ENCODE measurements at regions not wholly inside any gene's neighbourhood (a gene's known extent, or its start where the extent isn't known, plus 50 kb on each side); places are given as distances from the start of the nearest gene placed in this dataset.
"Not testable (repeated sequence)": the region's sequence is repeated elsewhere in the genome, so short reads cannot be mapped to it uniquely, and the experiment has no call there.

GRCh38 chr17:21549107-21549687 is 143.1 kb upstream of the KCNJ18 start:
- H3K27me3 ChIP-seq (ENCODE audit: control insufficient read depth in 2 of 2, insufficient read depth in 2 of 2, low read length in 2 of 2) = no peaks in the 10 kb centered on the region
- H4K20me1 ChIP-seq (replicated peaks; ENCODE audit: control insufficient read depth, insufficient read depth, low read length) = no peaks in the 10 kb centered on the region
- CTCF ChIA-PET (ENCODE audit: low intra/inter-chr PET ratio) = no interaction called here
- in situ Hi-C loops (cut with MboI) (no loop called here), intact Hi-C loops (cut with micrococcal nuclease) (no loop called here)
- no TSS peak for BruUV-seq (replicated peaks)
- 0% methylated on average over 1 of the region's 1 CpG for WGBS (ENCODE audit: insufficient coverage, low coverage, missing lambda C conversion rate)
- H2AFZ ChIP-seq (ENCODE audit: low read depth, low read length) = no peak overlapping the region
- H3K9me1 ChIP-seq (ENCODE audit: control insufficient read depth, insufficient read depth, low read length) = no peaks in the 10 kb centered on the region
- FAIRE-seq (no peak), ATAC-seq (peak; percentile 6; the same call in 1 of the 3 replicates), DNase-seq (ENCODE audit: extremely low read depth in 1 of 4, low spot score in 3 of 4) (no peak)
- TF ChIP-seq ZNF263 (CRISPR knock-in tag; IDR thresholded peaks at IDR 0.05; ENCODE audit: borderline replicate concordance) = peak; percentile 74
- TF ChIP-seq RFX1 (IDR thresholded peaks at IDR 0.05) = no peak
- H3K79me2 ChIP-seq (ENCODE audit: control insufficient read depth, insufficient read depth, low read length) = no peaks in the 10 kb centered on the region
- H3K4me3 ChIP-seq = no peak overlapping the region
- no peak overlapping the region for H3K27ac ChIP-seq (ENCODE audit: extremely low read depth, low read depth, low read length)
- no peaks in the 10 kb centered on the region for H3K9me3 ChIP-seq (replicated peaks; ENCODE audit: control insufficient read depth, insufficient read depth, low read depth, low read length)
- H3K36me3 ChIP-seq (ENCODE audit: control insufficient read depth, insufficient read depth, low read length) = no peaks in the 10 kb centered on the region
- H3K9ac ChIP-seq (ENCODE audit: insufficient read depth in 1 of 2, low read depth in 2 of 2, low read length in 2 of 2) = no peak overlapping the region
- POLR2A ChIA-PET = interaction anchor here (0.6 kb wide), 1 partner anchor 907 kb away, joined by 6 read pairs; no protein-coding TSS in a partner anchor
- H3K4me1 ChIP-seq (replicated peaks in 1 of 2; ENCODE audit: control insufficient read depth in 2 of 2, insufficient read depth in 2 of 2, low read length in 2 of 2) = peaks cover 6 to 9% of the 10 kb centered on the region in 2 experiments; a peak in 3 of 5 replicates
- no peak overlapping the region for H3K4me2 ChIP-seq (ENCODE audit: insufficient read depth, low read length)

GRCh38 chr17:21550031-21550430 is 142.3 kb upstream of the KCNJ18 start:
- FAIRE-seq; in situ Hi-C loops (cut with MboI); H3K9me1 ChIP-seq (ENCODE audit: control insufficient read depth, insufficient read depth, low read length); CTCF ChIA-PET (ENCODE audit: low intra/inter-chr PET ratio); H3K27me3 ChIP-seq (ENCODE audit: control insufficient read depth in 2 of 2, insufficient read depth in 2 of 2, low read length in 2 of 2); H3K9ac ChIP-seq (ENCODE audit: insufficient read depth in 1 of 2, low read depth in 2 of 2, low read length in 2 of 2); H3K79me2 ChIP-seq (ENCODE audit: control insufficient read depth, insufficient read depth, low read length); H3K27ac ChIP-seq (ENCODE audit: extremely low read depth, low read depth, low read length); H3K4me2 ChIP-seq (ENCODE audit: insufficient read depth, low read length); H4K20me1 ChIP-seq (replicated peaks; ENCODE audit: control insufficient read depth, insufficient read depth, low read length); intact Hi-C loops (cut with micrococcal nuclease); BruUV-seq (replicated peaks); ATAC-seq; H3K4me1 ChIP-seq (replicated peaks in 1 of 2; ENCODE audit: control insufficient read depth in 2 of 2, insufficient read depth in 2 of 2, low read length in 2 of 2); H3K4me3 ChIP-seq; H2AFZ ChIP-seq (ENCODE audit: low read depth, low read length); H3K9me3 ChIP-seq (replicated peaks; ENCODE audit: control insufficient read depth, insufficient read depth, low read depth, low read length); H3K36me3 ChIP-seq (ENCODE audit: control insufficient read depth, insufficient read depth, low read length); TF ChIP-seq ATF3 (CRISPR knock-in tag; conservative IDR thresholded peaks at IDR 0.05); CEBPG (CRISPR knock-in tag; IDR thresholded peaks at IDR 0.05); JUND (tag; IDR thresholded peaks at IDR 0.05; ENCODE audit: borderline replicate concordance, low read depth, low read length): not testable (repeated sequence)
- POLR2A ChIA-PET = interaction anchor here (0.6 kb wide), 1 partner anchor 906 kb away, joined by 6 read pairs; no protein-coding TSS in a partner anchor
- TF ChIP-seq FOSL1 (tag; conservative IDR thresholded peaks at IDR 0.05) = peak; percentile 82
- TF ChIP-seq RCOR1 (IDR thresholded peaks at IDR 0.05; ENCODE audit: borderline replicate concordance in 1 of 2, low read depth in 2 of 2, low read length in 2 of 2) = 0 out of 4 replicates have a peak, but pooled peaks of 1 of the 2 experiments have one; percentile 27
- TF ChIP-seq ATF3 (IDR thresholded peaks at IDR 0.05) = peak; percentile 65
- 0 out of 2 replicates have a peak, but pooled peaks have one; percentile 55 for TF ChIP-seq ZNF589 (CRISPR knock-in tag; IDR thresholded peaks at IDR 0.05; ENCODE audit: low read depth)
- TF ChIP-seq CEBPG (tag; conservative IDR thresholded peaks at IDR 0.05 in 1 of 2, IDR thresholded peaks at IDR 0.05 in 1 of 2) = peak in 1 of 2 experiments; percentile 81; a peak in 2 of 4 replicates
- peak; percentile 66; the same call in 1 of the 2 replicates for TF ChIP-seq JUND (IDR thresholded peaks at IDR 0.05; ENCODE audit: borderline replicate concordance, low read depth, low read length)
- WGBS (ENCODE audit: insufficient coverage, low coverage, missing lambda C conversion rate) = 25% methylated on average over 2 of the region's 3 CpGs
- peak in 1 of 4 experiments; percentile 12 for DNase-seq (ENCODE audit: extremely low read depth in 1 of 4, low spot score in 3 of 4)
